ENCODE measurements at regions not wholly inside any gene's neighbourhood (a gene's known extent, or its start where the extent isn't known, plus 50 kb on each side); places are given as distances from the start of the nearest gene placed in this dataset.

DNA sequence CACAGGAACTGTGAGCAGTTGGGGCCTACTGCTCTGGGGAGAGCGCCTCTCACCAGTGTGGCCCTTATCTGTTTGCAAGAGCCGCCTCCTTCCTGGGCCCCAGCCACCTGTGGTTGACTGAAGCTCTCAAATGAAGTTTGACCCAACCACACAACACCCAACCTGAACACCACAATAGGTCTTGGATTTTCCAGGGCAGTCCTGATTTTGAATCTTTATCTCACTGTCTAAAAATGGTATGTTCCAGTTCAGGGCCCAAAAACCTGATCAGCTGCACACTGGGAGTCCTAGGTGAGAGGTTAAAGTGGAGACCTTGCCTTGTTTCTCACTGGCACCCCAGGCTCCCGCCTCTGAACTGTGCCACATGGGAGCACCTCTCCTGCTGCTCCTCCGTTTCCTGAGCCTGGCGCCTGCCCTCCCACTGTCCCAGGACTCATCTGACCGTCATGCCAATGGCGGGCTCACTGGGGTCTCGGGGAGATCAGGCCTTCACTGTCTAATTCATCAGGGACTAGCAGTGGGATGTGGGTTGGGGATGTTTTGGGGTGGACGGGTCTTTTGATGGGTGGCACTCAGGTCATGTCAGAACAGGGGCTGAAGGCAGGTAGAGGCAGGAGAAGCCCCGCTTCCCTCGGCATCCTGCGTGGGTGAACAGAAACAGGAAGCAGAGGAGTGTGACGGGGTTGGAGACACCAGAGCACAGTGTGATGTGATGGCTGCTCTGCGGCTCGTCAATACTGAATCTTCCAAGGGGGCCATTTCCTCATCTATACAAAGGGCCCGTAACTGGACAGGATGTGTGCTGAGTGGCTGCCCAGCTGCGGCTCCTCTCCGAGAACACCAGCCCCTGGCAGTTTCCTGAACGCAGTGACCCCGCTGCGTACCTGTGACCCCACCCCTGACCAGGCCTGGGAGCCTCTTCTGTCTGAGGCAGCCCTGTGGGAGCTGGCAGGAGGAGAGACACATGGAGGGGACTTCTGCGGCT lies 59.6 kb upstream of the ITPKB start:
- no peak for ATAC-seq (replicated peaks in 6 of 8)
- Histone ChIP-seq H3K27ac (no peak overlapping the region), H3K4me3 (no peak overlapping the region), H3K4me1 (replicated peaks in 1 of 2) (no peaks in the 10 kb centered on the region)
- WGBS, 10 experiments: 73 to 100% (median 90%) methylated on average over 1 to 14 of the region's 22 CpGs; no CpG with 5 or more reads in 6 of the 10 experiments
- in situ Hi-C loops (cut with MboI; ENCODE audit: low pct_unique_long_range_greater_than_20kb in 2 of 9, low sequenced_read_pairs in 9 of 9, unreplicated experiment in 9 of 9): no loop called here

DNA sequence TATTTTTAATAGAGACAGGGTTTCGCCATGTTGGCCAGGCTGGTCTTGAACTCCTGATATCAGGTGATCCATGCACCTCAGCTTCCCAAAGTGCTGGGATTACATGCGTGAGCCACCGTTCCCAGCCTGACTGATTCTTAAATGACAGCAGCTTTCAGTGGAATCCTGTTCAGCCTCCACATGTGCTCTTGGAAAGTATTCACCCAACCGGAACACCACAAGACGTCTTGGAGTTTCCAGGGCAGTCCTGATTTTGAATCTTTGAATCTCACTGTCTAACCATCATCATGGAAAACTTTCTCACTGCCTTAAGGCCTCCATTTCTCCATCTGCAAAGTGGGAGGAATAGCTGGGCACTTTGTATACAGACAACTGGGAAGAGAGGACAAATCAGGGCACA lies 58.1 kb upstream of the ITPKB start:
- ATAC-seq (replicated peaks in 6 of 8): no peak
- Histone ChIP-seq H3K27ac (no peak overlapping the region), H3K4me3 (no peak overlapping the region), H3K4me1 (replicated peaks in 1 of 2) (no peaks in the 10 kb centered on the region)
- in situ Hi-C loops (cut with MboI; ENCODE audit: low pct_unique_long_range_greater_than_20kb in 2 of 9, low sequenced_read_pairs in 9 of 9, unreplicated experiment in 9 of 9): no loop called here
- WGBS, 10 experiments: 36 to 100% (median 89%) methylated on average over 2 to 5 of the region's 5 CpGs; no CpG with 5 or more reads in 2 of the 10 experiments

DNA sequence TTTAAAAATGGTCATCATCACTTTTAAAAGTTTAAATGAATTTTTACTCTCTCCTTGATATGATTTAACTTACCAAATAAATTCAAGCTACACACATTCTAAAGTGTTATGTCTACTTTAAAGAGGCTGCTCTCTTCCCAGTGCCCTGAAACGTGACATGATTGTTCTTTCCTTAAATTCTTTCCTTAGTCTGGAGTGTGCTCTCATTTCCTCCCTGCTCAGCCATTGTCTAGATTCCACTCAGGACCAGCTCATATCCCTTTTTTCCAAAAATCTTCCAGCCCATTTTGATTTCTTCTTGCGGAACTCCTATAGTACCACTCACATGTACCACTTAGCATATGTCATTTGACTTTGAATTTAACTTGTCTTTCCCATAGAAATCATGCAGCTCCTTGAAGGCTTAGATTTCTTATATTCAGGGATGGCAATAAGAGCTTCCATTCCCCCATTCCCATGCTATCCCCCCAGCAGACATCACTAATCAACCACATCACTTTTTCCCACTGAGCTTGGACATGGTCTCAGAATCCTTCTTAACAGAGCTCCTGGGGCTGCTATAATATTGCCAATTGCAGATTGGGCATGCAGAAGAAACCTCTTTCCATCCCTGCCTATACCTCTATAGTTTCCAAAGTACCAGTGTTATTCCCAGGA lies 54.7 kb upstream of the ITPKB start:
- ATAC-seq (replicated peaks in 6 of 8): no peak
- no peak overlapping the region for H3K27ac ChIP-seq
- H3K4me1 ChIP-seq (replicated peaks in 1 of 2): no peaks in the 10 kb centered on the region
- no peak overlapping the region for H3K4me3 ChIP-seq
- 55 to 100% (median 83%) methylated on average over 1 to 2 of the region's 2 CpGs; no CpG with 5 or more reads in 1 of the 10 experiments for WGBS, 10 experiments
- in situ Hi-C loops (cut with MboI; ENCODE audit: low pct_unique_long_range_greater_than_20kb in 2 of 9, low sequenced_read_pairs in 9 of 9, unreplicated experiment in 9 of 9): no loop called here

DNA sequence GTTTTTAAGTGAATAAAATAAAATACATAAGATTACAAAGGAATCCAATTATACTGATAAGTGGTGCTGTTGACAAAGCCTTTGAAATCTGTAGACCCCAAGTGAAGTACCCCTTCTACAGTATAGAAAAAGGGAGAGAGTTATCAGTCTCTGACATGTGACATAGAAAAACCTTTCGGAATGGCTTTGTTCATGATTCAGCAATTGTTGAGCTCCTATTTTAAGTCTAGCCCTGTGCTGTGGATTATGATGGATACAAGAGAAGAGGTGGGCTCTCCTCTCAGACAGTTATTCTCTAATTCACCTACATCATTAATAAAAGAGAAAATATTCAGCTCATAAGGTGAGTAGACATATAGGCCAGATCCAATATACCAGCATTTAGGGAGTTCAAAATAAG lies 53.3 kb upstream of the ITPKB start:
- Histone ChIP-seq H3K27ac (no peak overlapping the region), H3K4me3 (no peak overlapping the region), H3K4me1 (replicated peaks in 1 of 2) (no peaks in the 10 kb centered on the region)
- WGBS, 10 experiments: 20 to 100% (median 100%) methylated on average over 1 of the region's 1 CpG; no CpG with 5 or more reads in 2 of the 10 experiments
- ATAC-seq (replicated peaks in 6 of 8): no peak
- in situ Hi-C loops (cut with MboI; ENCODE audit: low pct_unique_long_range_greater_than_20kb in 2 of 9, low sequenced_read_pairs in 9 of 9, unreplicated experiment in 9 of 9): no loop called here

DNA sequence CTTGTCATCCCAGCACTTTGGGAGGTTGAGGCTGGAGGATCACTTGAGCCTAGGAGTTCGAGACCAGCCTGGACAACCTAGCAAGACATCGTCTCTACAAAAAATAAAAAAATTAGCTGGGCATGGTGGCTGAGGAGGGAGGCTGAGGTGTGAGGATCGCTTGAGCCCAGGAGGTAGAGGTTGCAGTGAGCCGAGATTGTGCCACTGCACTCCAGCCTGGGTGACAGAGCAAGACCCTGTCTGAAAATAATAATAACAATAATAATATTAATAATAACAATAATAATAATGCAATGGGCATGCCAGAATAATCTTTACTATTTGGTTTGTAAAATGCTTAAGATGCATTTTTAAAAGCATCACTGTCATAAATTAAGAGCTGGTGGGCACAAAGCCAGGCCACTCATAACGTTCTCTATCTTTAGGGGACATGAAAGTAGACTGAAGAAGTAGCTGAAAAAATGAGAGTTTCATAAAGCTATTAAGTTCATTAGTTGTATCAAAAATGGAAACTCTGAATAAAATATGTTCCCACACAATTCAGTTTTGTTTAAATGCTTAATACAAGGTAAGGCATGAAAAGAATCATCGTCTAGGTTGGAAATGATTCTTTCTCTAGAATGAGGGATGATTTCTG lies 51.6 kb upstream of the ITPKB start:
- Histone ChIP-seq H3K4me3 (no peak overlapping the region), H3K27ac (no peak overlapping the region), H3K4me1 (replicated peaks in 1 of 2) (peaks cover 2 to 8% of the 10 kb centered on the region in 2 donors)
- 10 to 100% (median 86%) methylated on average over 1 to 6 of the region's 6 CpGs for WGBS, 10 experiments
- in situ Hi-C loops (cut with MboI; ENCODE audit: low pct_unique_long_range_greater_than_20kb in 2 of 9, low sequenced_read_pairs in 9 of 9, unreplicated experiment in 9 of 9): no loop called here
- no peak for ATAC-seq (replicated peaks in 6 of 8)

GRCh38 chr1:226788965-226789364 lies 49.9 kb upstream of the ITPKB start:
- 33 to 98% (median 70%) methylated on average over 1 to 4 of the region's 4 CpGs for WGBS, 10 experiments
- no peak for ATAC-seq (replicated peaks in 6 of 8)
- no peak overlapping the region for H3K27ac ChIP-seq
- in situ Hi-C loops (cut with MboI; ENCODE audit: low pct_unique_long_range_greater_than_20kb in 2 of 9, low sequenced_read_pairs in 9 of 9, unreplicated experiment in 9 of 9): no loop called here
- H3K4me1 ChIP-seq (replicated peaks in 1 of 2): peaks cover 11 to 16% of the 10 kb centered on the region in 2 donors
- H3K4me3 ChIP-seq: no peak overlapping the region

Measured in motor neuron (in vitro differentiated cells).